ENCODE measurements at regions not wholly inside any gene's neighbourhood (a gene's known extent, or its start where the extent isn't known, plus 50 kb on each side); places are given as distances from the start of the nearest gene placed in this dataset.

DNA sequence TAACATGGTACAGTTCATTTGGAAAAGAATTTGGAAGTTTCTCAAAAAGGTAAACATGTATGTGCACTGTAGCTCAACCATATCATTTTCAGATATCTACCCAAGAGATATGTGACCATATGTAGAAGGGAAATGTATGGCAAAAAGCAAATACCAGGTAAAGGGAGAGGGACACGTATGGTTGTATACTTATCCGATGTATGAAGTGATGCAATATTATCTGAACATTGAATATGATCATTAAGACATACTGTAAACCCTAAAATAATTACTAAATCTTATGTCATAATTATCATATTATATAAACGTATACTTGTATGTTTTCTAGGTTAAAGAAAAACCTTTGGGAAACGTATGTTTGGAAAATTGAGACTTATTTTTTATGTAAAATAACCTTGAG lies 367.5 kb upstream of the KCND2 start:
- TF ChIP-seq, protein P1, sequence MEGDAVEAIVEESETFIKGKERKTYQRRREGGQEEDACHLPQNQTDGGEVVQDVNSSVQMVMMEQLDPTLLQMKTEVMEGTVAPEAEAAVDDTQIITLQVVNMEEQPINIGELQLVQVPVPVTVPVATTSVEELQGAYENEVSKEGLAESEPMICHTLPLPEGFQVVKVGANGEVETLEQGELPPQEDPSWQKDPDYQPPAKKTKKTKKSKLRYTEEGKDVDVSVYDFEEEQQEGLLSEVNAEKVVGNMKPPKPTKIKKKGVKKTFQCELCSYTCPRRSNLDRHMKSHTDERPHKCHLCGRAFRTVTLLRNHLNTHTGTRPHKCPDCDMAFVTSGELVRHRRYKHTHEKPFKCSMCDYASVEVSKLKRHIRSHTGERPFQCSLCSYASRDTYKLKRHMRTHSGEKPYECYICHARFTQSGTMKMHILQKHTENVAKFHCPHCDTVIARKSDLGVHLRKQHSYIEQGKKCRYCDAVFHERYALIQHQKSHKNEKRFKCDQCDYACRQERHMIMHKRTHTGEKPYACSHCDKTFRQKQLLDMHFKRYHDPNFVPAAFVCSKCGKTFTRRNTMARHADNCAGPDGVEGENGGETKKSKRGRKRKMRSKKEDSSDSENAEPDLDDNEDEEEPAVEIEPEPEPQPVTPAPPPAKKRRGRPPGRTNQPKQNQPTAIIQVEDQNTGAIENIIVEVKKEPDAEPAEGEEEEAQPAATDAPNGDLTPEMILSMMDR (IDR thresholded peaks at IDR 0.05; ENCODE audit: borderline replicate concordance, extremely low read depth, low read length, poor library complexity, severe bottlenecking) = no peak
- TF ChIP-seq EZH2 (IDR thresholded peaks at IDR 0.05; ENCODE audit: borderline replicate concordance, low read depth, low read length, severe bottlenecking) = no peak

Measured in DND-41 (cell line).